Thyroid gland (tissue), 4 donors: ENCODE measurements at regions not wholly inside any gene's neighbourhood (a gene's known extent, or its start where the extent isn't known, plus 50 kb on each side); places are given as distances from the start of the nearest gene placed in this dataset.

Experiments used
- POLR2A ChIP-seq, 2 donors: fragments of 450-650 bp; IDR thresholded peaks; one replicate each; pipeline ENCODE4 v1.6.1; 2017; ENCODE audit warnings: antibody characterized with exemption in 2 of 2, mild to moderate bottlenecking in 2 of 2, moderate library complexity in 1 of 2
- TF ChIP-seq, protein P1 (sequence below), 6 experiments: fragments of 200-600 bp in 3 of 6; fragments of 450-650 bp in 3 of 6; sonication (generic) in 3 of 6; IDR thresholded peaks; one replicate each; pipeline ENCODE4 v1.5.1; 2016 to 2019; ENCODE audit warnings: antibody characterized with exemption in 6 of 6, mild to moderate bottlenecking in 2 of 6, inconsistent platforms in 1 of 6, moderate library complexity in 1 of 6

DNA sequence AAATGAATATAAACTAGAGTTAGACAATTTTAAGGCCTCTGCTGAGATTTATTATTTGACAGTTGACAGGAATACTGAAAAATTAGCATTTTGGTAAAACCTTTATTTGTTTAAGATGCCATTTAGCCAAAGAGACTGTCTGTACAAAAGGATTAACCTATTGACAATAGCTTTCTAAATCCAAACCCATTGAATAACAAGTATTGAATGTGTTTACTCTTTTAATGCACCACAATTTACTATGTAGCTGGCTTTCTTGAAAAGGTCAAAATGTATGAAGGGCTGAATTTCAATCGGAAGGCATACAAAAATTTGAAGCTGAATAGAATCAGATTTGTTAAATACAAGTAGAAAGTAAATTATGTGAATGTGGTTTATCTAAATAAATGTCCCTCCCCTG, 374.5 kb downstream of the TEX13C start:
- TF ChIP-seq, protein P1, sequence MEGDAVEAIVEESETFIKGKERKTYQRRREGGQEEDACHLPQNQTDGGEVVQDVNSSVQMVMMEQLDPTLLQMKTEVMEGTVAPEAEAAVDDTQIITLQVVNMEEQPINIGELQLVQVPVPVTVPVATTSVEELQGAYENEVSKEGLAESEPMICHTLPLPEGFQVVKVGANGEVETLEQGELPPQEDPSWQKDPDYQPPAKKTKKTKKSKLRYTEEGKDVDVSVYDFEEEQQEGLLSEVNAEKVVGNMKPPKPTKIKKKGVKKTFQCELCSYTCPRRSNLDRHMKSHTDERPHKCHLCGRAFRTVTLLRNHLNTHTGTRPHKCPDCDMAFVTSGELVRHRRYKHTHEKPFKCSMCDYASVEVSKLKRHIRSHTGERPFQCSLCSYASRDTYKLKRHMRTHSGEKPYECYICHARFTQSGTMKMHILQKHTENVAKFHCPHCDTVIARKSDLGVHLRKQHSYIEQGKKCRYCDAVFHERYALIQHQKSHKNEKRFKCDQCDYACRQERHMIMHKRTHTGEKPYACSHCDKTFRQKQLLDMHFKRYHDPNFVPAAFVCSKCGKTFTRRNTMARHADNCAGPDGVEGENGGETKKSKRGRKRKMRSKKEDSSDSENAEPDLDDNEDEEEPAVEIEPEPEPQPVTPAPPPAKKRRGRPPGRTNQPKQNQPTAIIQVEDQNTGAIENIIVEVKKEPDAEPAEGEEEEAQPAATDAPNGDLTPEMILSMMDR (IDR thresholded peaks at IDR 0.05) = no peak
- no peak for TF ChIP-seq POLR2A (IDR thresholded peaks at IDR 0.05)
